ENCODE measurements at regions not wholly inside any gene's neighbourhood (a gene's known extent, or its start where the extent isn't known, plus 50 kb on each side); places are given as distances from the start of the nearest gene placed in this dataset.

DNA sequence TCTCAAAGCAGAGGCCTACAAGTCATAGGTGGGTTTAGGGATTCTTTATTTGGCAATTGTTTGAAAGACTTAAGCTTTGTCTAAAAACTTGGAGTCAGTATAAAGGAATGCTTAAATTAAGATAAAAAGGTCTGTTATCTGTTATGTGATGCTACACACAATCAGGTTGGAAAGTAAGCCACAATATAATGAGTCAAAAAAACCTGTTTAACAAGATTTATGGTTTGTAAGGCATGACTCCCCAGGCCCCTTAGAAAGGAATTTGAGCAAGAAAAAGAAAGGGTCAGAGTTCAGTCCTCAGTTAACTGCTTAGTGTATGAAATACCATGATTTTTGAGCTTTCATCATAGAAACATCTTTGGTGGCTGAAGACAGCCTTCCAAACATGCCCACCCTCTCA lies 66.8 kb upstream of the HMGN3 start:
- no peak for DNase-seq

DNA sequence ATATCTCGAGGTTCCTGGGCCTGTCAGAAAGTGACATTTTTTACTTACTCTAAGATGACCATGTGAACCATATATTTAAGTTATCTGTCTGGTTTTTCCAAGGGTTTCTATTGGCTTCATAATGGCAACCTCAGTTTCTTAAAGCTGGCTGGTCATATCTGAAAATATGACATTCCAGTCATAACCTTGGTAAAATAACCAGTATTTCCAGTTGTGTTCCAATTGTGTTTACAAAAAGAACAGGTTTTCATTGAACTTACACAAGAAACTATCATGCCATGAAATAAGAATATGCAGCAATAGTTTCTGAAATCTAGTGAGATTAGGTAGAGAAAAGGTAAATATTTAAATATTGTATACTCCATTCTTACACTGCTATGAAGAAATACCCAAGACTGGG lies 61.7 kb upstream of the HMGN3 start:
- no peak for DNase-seq
